HG03575 (cell line): ENCODE measurements at regions not wholly inside any gene's neighbourhood (a gene's known extent, or its start where the extent isn't known, plus 50 kb on each side); places are given as distances from the start of the nearest gene placed in this dataset.

ENCODE experiments used
- ATAC-seq: cut with Tn5 transposase; IDR thresholded peaks from one replicate; pipeline ENCODE4 v1.9.1; 2021; ENCODE audit not compliant: unreplicated experiment, insufficient number of reproducible peaks, low FRiP score; ENCODE audit errors: extremely low read depth

- no peak for ATAC-seq
These were observed 55.1 kb upstream of the RGS4 start for GRCh38 chr1:163013826-163014600.

GRCh38 chr1:163006051-163006834 lies 62.9 kb upstream of the RGS4 start:
- ATAC-seq, result no peak

DNA sequence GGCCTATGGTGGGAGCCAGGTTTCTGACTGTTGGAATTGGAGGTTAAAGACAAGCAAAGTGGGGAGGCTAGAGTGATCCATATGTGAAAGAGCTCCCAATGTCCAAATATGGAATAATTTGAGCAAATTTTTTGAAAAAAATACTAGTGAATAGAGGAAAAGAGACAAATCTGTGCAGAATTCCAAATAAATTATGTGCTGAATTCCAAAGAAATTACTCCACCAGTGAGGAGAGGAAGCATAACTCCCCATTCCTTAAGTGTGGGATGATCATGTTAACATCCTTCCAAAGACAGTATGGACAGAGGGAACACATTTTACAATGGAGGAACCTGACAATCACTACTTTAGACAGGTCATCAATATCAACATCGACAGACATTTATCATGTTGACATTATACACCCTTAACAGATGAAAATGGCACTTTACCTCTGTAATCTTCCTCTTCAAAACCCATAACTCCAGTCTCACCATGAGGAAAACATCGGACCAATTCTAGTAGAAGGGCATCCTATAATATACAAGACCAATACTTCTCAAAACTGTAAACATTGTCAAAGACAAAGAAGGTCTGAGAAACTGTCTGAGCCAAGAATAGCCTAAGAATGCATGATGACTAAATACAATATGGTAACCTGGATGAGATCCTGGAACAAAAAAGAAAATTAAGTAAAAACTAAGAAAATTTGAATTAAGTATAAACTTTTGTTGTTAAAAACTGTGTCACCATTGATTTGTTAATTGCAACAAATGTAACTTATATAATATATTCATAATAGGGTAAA lies 71.5 kb upstream of the RGS4 start:
- ATAC-seq, result no peak

DNA sequence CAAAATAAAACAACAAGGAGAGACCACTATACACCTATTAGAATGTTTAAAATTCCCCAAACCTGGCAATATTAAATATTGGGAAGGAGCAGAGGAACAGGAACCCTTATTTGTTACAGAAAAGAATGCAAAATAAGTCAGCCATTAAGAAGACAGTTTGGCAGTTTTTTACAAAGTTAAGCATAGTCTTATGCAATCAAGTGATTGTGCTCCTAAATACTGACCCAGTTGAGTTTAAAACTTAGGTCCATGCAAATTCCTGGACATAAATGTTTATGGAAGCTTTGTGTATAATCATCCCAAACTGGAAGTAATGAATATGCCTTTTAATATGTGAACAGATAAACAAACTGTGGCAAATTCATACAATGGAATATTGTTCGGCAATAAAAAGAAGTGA lies 72.9 kb upstream of the RGS4 start:
- no peak for ATAC-seq

GRCh38 chr1:162994921-162995320 lies 74.2 kb upstream of the RGS4 start:
- no peak for ATAC-seq

GRCh38 chr1:162993846-162994245 lies 75.3 kb upstream of the RGS4 start:
- no peak for ATAC-seq

DNA sequence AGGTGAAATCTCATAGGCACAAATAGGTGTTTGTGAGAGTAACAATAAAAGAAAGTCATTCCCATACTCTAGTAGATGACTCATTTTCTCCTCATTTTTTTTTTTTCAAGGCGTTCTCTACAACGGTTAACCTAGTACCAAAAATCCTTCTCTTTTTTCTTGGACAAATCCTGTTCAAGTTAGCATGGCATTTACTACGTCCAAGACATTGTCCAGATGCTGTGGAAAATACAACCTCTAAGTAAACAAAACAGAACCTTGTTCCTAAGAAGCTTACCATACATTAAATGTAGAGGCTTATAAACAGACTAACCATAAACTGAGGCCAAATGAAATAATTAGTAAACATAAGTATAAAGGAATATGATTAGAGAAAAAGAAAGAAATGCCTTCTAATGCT lies 76.2 kb upstream of the RGS4 start:
- ATAC-seq, result no peak

GRCh38 chr1:162991444-162991843 lies 77.7 kb upstream of the RGS4 start:
- no peak for ATAC-seq

GRCh38 chr1:162990665-162991064 lies 78.5 kb upstream of the RGS4 start:
- no peak for ATAC-seq

DNA sequence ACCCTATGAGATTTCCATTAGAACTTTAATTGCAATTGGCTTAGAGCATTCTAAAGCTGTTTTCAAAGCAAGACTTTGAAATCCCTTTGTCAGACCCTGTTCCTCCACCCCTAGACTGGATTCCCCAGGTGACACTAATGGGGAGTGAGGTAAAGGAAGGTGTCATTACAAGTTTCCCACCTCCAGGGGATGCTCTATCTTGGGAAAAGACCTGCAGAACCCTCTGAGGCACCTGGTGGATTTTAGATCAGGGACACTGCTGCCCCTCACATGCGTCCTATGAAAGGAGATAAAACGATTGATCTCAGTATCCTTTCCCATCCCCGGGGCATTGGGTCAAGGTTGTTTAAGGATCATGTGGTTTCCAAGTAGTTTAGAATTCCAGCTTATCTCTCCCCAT lies 80.3 kb upstream of the RGS4 start:
- ATAC-seq, result no peak

DNA sequence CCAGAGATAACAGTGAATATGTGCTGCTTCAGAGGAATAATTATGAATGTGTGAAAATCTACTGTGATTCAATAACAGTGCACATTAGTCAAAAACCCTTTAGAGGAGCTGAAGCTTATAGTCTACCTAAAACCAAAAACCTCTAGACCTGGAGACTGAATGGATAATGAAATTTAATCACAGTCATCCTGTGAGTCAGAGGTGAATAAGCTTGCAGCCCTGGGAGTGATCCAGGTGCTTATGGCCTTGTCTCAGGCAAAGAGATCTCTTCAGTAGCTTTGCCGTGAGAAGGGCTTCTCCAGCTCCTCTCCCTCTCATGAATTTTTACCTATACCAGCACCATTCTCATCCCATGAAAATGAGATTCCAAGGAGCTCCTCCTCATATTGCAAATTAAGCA lies 81.3 kb upstream of the RGS4 start:
- no peak for ATAC-seq

GRCh38 chr1:162985816-162986435 lies 83.2 kb upstream of the RGS4 start:
- ATAC-seq, result no peak

DNA sequence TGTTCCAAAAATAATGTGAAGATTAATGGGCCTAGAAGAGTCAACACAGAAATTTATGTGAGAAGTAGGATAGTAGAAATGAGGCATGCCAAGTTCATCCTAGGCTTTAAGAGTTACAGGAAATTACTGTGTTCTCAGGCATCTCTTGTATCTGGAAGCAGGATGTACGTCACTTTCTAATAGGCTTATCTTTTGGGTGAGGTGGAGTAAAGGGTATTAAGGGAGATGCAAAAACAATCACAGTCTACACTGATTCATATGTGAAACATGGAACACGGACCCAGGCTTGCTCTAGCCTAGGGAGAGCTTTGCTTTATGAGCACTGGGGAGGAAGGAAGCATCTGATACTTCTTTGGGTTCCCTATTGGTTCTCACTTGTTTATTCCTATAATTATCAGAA lies 84.5 kb upstream of the RGS4 start:
- no peak for ATAC-seq

- no peak for ATAC-seq
These were observed 85.3 kb upstream of the RGS4 start for GRCh38 chr1:162983671-162984425.

- no peak for ATAC-seq
These were observed 86.8 kb upstream of the RGS4 start for GRCh38 chr1:162982364-162982763.

DNA sequence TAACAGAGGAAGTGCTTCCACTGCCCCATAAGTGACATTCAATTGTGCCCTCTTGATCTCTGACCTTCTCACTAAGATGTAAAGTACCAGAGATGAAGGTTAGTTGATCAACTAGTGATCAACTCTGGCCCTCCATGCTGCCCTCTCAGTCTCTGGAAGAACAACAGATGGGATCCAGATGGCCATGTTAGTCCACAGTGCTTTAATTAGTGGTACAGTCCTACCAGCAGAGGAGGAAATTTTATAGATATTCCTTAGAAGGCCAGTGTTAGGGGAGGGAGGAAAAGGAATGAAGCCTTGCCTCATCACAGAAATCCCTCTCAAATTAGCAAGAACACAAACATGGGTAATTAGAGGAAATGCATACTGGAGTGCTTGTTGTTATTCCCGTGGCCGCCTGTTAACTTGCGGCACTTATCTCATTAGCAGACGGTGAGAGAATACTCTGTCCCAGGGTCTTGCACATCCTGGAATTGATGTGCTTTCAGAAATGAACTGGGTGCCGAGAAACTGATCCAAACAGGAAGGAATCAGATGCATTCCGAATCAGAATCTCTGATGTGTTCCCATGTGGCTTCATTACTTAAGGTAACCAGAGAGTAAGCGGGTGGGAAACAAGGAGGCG lies 91.1 kb upstream of the RGS4 start:
- ATAC-seq, result no peak

- ATAC-seq, result no peak
These were observed 92.5 kb upstream of the RGS4 start for GRCh38 chr1:162976628-162977027.

DNA sequence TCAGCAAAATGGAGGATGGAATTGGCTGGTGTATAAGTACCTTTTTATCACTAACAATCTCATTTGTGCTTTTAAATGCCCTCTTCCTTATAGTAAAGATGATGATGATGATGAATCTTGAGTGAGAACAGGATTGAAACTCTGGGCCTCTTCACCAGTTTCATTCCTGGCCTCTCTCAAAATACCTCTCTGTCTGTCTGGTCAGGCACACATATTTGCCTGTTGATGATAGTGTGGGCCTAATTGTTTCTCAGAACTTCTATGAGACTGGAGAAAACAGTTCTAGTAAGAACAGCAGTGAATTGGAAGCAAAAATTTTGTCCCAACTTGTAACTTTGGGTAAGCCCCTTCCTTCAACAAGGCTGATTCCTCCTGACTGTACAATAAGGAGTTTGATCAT lies 94.4 kb upstream of the RGS4 start:
- ATAC-seq, result no peak
